Liver (tissue), 8 donors: ENCODE measurements at regions not wholly inside any gene's neighbourhood (a gene's known extent, or its start where the extent isn't known, plus 50 kb on each side); places are given as distances from the start of the nearest gene placed in this dataset.

ENCODE experiments used
- DNase-seq: peaks from one replicate; pipeline ENCODE4 v3.0.0-alpha.2; 2017; ENCODE audit warnings: low spot score
- H3K27ac ChIP-seq, 2 donors: one replicate each; pipeline ENCODE4 v1.7.0; 2013; ENCODE audit warnings: inconsistent platforms in 2 of 2, low read length in 2 of 2, control low read depth in 1 of 2, low read depth in 1 of 2, mild to moderate bottlenecking in 1 of 2
- H3K27me3 ChIP-seq, 4 donors: one replicate each; pipeline versions ENCODE4 v1.6.1 to v1.7.0; 2013; ENCODE audit warnings: low read length in 3 of 4, inconsistent platforms in 1 of 4, mild to moderate bottlenecking in 1 of 4, moderate library complexity in 1 of 4; ENCODE audit not compliant: control insufficient read depth in 4 of 4, insufficient read depth in 4 of 4
- H3K36me3 ChIP-seq, 4 donors: one replicate each; pipeline versions ENCODE4 v1.6.1 to v1.7.0; 2013; ENCODE audit warnings: low read length in 3 of 4, mild to moderate bottlenecking in 3 of 4, low read depth in 1 of 4, moderate library complexity in 1 of 4; ENCODE audit not compliant: control insufficient read depth in 4 of 4, insufficient read depth in 3 of 4
- H3K4me1 ChIP-seq, 4 donors: one replicate each; pipeline versions ENCODE4 v1.6.1 to v1.7.0; 2013; ENCODE audit warnings: low read length in 3 of 4, mild to moderate bottlenecking in 3 of 4, moderate library complexity in 1 of 4; ENCODE audit not compliant: control insufficient read depth in 4 of 4, insufficient read depth in 4 of 4
- H3K4me3 ChIP-seq, 3 donors: one replicate each; pipeline versions ENCODE4 v1.6.1 to v1.7.0; 2013; ENCODE audit warnings: low read length in 3 of 3, control low read depth in 1 of 3, low read depth in 1 of 3, mild to moderate bottlenecking in 1 of 3
- H3K9ac ChIP-seq, 2 donors: one replicate each; pipeline ENCODE4 v1.7.0; 2013; ENCODE audit warnings: low read length in 2 of 2, mild to moderate bottlenecking in 2 of 2, moderate library complexity in 2 of 2, control low read depth in 1 of 2, low read depth in 1 of 2
- H3K9me3 ChIP-seq, 4 donors: one replicate each; pipeline versions ENCODE4 v1.6.1 to v1.7.0; 2013; ENCODE audit warnings: low read length in 3 of 4; ENCODE audit not compliant: control insufficient read depth in 4 of 4
- ATF3 ChIP-seq: IDR thresholded peaks from 2 replicates; pipeline ENCODE4 v1.6.1; 2016; ENCODE audit warnings: antibody characterized with exemption
- CTCF ChIP-seq: fragments of 150-350 bp; IDR thresholded peaks from 2 replicates; pipeline ENCODE4 v1.5.1; 2017; ENCODE audit warnings: improper control_type of control experiment, low read depth, low read length; ENCODE audit not compliant: missing input control
- FOXA2 ChIP-seq: IDR thresholded peaks from 2 replicates; pipeline ENCODE4 v1.6.1; 2016; ENCODE audit warnings: antibody characterized with exemption
- JUND ChIP-seq, 2 donors: IDR thresholded peaks; 2 replicates each; pipeline ENCODE4 v1.6.1; 2016; ENCODE audit warnings: antibody characterized with exemption in 2 of 2
- MAX ChIP-seq: IDR thresholded peaks from 2 replicates; pipeline ENCODE4 v1.6.1; 2016; ENCODE audit warnings: antibody characterized with exemption
- NR2F2 ChIP-seq: IDR thresholded peaks from 2 replicates; pipeline ENCODE4 v1.6.1; 2016; ENCODE audit warnings: antibody characterized with exemption
- RAD21 ChIP-seq, 2 donors: IDR thresholded peaks; 2 replicates each; pipeline ENCODE4 v1.6.1; 2016; ENCODE audit warnings: antibody characterized with exemption in 2 of 2, mild to moderate bottlenecking in 2 of 2
- REST ChIP-seq: IDR thresholded peaks from 2 replicates; pipeline ENCODE4 v1.6.1; 2016; ENCODE audit warnings: antibody characterized with exemption, mild to moderate bottlenecking
- TAF1 ChIP-seq: conservative IDR thresholded peaks from 2 replicates; pipeline ENCODE4 v1.6.1; 2016; ENCODE audit warnings: antibody characterized with exemption, mild to moderate bottlenecking
- WGBS: extraction: QIAGEN DNeasy Blood & Tissue Kit; methylation state at CpG from one replicate; pipeline ENCODE4 v1.1.7; 2013; 5-methylcytosine and 5-hydroxymethylcytosine counted together
- donor health status: healthy.
- donor health status: healthy.
- donor health status: healthy.
- donor health status: healthy.
- donor health status: healthy.

- H3K4me3 ChIP-seq: no peak overlapping the region
- peaks cover 0 to 2% (median 0%) of the 10 kb centered on the region in 4 donors for H3K9me3 ChIP-seq
- H3K4me1 ChIP-seq: no peaks in the 10 kb centered on the region
- H3K27me3 ChIP-seq: peaks cover 0 to 5% (median 0%) of the 10 kb centered on the region in 4 donors
- no peak for DNase-seq
- H3K27ac ChIP-seq: no peak overlapping the region
- no peaks in the 10 kb centered on the region for H3K36me3 ChIP-seq
- TF ChIP-seq ATF3: no peak
- TF ChIP-seq MAX: no peak
- no peak for TF ChIP-seq REST
- no peak for TF ChIP-seq RAD21 (IDR thresholded peaks at IDR 0.05)
- H3K9ac ChIP-seq: no peak overlapping the region
- WGBS: 55% methylated on average over 6 of the region's 6 CpGs
Measured at GRCh38 chr19:28859811-28860210, 353.1 kb downstream of the UQCRFS1 start.

GRCh38 chr19:28858933-28859332 lies 354.0 kb downstream of the UQCRFS1 start:
- peaks cover 0 to 5% (median 0%) of the 10 kb centered on the region in 4 donors for H3K27me3 ChIP-seq
- H3K4me3 ChIP-seq: no peak overlapping the region
- H3K27ac ChIP-seq: no peak overlapping the region
- H3K9me3 ChIP-seq: peaks cover 0 to 6% (median 1%) of the 10 kb centered on the region in 4 donors
- no peak for TF ChIP-seq ATF3
- no peak for TF ChIP-seq REST
- TF ChIP-seq FOXA2: no peak
- TF ChIP-seq RAD21 (IDR thresholded peaks at IDR 0.05): no peak
- TF ChIP-seq TAF1: no peak
- no peak for TF ChIP-seq JUND (IDR thresholded peaks at IDR 0.05)
- no peak for TF ChIP-seq NR2F2
- TF ChIP-seq MAX: no peak
- TF ChIP-seq CTCF: no peak
- no peaks in the 10 kb centered on the region for H3K36me3 ChIP-seq
- no peak overlapping the region for H3K9ac ChIP-seq
- 64% methylated on average over 1 of the region's 1 CpG for WGBS
- no peaks in the 10 kb centered on the region for H3K4me1 ChIP-seq
- DNase-seq: no peak
